ENCODE measurements at regions not wholly inside any gene's neighbourhood (a gene's known extent, or its start where the extent isn't known, plus 50 kb on each side); places are given as distances from the start of the nearest gene placed in this dataset.
A peak's percentile ranks its signal among the peaks of the same experiment; 100 is the strongest.
"Not testable (repeated sequence)": the region's sequence is repeated elsewhere in the genome, so short reads cannot be mapped to it uniquely, and the experiment has no call there.

DNA sequence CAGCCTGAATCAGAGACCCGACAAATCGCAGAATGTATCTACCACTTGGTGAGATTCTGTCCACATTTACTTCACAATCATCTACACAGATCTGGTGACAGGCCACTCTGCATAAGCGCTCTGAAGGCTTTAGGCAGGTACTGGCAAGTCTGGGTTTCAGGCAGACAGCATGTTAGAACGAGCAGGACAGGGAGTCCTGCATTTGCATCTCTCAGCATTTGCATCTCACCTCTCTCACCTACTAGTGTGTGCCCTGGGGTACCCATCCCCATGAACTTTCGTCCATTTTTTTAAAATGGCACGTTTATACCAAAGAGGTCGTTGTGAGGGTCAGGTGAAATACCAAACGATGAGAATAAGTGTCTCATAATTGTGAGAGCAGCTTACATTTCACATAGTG lies 108.2 kb downstream of the SPATA31A1 start:
- ATAC-seq; CTCF ChIA-PET; H3K4me1 Mint-ChIP-seq; H3K27me3 Mint-ChIP-seq; DNase-seq; H3K27ac Mint-ChIP-seq; H3K36me3 Mint-ChIP-seq; H3K9me3 Mint-ChIP-seq (ENCODE audit: low read depth): not testable (repeated sequence)
- H3K4me3 Mint-ChIP-seq, result peak overlapping the region; percentile 78

DNA sequence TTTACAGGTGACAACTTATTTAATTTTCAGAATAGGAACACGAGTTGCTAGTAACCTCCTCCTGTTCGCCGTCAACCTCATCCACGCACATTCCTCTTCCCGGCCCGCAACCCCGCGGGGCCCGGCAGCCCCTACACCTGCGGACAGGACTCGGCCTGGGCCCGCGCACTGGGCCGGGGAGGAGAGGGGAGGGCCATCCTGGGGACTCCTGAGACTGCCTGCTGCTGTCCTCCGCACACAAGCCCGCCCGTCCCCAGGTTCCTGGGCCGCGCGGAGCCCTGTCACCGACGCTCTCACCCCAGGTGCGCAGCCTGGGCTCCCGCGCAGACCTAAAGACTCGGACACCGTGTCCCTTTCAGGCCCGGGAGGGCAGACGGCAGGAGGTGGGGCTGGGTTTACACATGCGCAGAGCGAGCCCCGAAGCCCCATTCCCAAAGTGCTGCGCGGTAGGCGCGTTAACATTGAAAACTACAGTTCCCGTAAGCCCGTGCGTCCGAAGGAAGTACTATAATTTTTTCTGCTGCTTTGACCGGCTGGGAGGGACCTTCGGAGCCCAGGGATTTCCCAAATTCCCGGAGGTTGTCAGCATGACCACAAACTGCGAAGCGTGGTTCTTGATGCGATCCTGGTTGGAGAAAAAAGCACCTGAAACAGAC lies 108.8 kb downstream of the SPATA31A1 start:
- peak overlapping the region; percentile 80 for H3K27ac Mint-ChIP-seq
- H3K36me3 Mint-ChIP-seq, CTCF ChIA-PET: not testable (repeated sequence)

DNA sequence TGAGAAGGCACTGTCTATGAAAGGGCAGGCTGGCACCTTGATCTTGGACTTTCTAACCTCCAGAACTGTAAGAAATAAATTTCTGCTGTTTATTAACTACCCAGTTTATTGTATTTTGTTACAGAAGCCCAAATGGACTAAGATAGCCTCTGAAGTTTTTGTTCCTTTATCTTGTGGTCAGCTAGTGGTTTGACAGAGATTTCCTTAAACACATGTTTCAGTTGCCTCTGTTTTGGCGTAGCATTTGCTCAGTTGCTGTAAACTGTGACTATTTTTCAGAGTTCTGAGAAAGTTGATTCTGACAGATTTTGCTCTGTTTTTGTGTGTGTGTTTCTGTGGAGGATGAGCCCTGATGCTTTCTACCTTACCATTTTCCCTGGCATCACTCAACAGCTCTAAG lies 119.0 kb downstream of the SPATA31A1 start:
- DNase-seq, CTCF ChIA-PET, H3K4me3 Mint-ChIP-seq: not testable (repeated sequence)

More for the DNA sequence above, 108.8 kb downstream of the SPATA31A1 start:
- not testable (repeated sequence) for H3K4me1 Mint-ChIP-seq; H3K27me3 Mint-ChIP-seq; H3K9me3 Mint-ChIP-seq (ENCODE audit: low read depth)
- peak overlapping the region; percentile 78 for H3K4me3 Mint-ChIP-seq
- DNase-seq, result peak; percentile 85
- peak; percentile 100 for ATAC-seq

DNA sequence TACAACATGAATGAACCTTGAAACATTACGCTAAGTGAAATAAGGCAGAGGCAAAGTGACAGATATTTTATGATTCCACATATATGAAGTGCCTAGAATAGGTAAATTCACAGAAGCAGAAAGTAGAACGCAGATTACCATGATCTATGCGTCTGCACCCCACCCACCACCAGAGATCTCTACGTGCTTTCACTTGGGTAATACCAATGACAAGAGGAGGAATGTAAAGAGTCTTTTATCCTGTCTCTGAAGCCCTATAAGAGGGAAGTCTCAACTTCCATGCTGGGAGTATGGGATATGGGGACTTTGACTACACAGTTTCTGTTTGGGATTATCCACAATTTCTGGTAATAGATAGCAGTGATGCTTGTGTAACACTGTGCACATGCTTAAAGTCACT lies 127.6 kb downstream of the SPATA31A1 start:
- H3K4me1 Mint-ChIP-seq; H3K27me3 Mint-ChIP-seq; DNase-seq; H3K4me3 Mint-ChIP-seq; H3K36me3 Mint-ChIP-seq; CTCF ChIA-PET; ATAC-seq; H3K27ac Mint-ChIP-seq; H3K9me3 Mint-ChIP-seq (ENCODE audit: low read depth): not testable (repeated sequence)

More for the DNA sequence above, 119.0 kb downstream of the SPATA31A1 start:
- H3K27me3 Mint-ChIP-seq; H3K27ac Mint-ChIP-seq; ATAC-seq; H3K9me3 Mint-ChIP-seq (ENCODE audit: low read depth); H3K4me1 Mint-ChIP-seq; H3K36me3 Mint-ChIP-seq: not testable (repeated sequence)

DNA sequence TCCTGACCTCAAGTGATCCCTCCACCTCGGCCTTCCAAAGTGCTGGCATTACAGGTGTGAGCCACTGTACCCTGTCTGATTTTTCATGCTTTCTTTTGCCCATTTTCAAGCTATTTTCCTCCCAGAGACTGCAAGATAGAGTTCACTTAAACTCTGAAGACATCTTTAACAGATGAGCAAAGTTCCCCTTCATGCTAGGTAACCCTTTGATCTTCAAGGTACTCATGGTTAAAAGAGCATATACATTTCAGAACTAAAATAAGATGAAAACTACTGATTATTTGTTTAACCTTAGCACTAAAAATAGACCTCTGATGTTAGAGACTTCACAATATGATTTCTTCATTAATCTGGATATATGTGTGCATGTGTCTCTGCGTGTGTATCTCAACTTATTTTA lies 128.4 kb downstream of the SPATA31A1 start:
- H3K4me3 Mint-ChIP-seq; CTCF ChIA-PET; H3K27ac Mint-ChIP-seq; DNase-seq; H3K4me1 Mint-ChIP-seq; H3K36me3 Mint-ChIP-seq; H3K27me3 Mint-ChIP-seq; ATAC-seq; H3K9me3 Mint-ChIP-seq (ENCODE audit: low read depth): not testable (repeated sequence)

DNA sequence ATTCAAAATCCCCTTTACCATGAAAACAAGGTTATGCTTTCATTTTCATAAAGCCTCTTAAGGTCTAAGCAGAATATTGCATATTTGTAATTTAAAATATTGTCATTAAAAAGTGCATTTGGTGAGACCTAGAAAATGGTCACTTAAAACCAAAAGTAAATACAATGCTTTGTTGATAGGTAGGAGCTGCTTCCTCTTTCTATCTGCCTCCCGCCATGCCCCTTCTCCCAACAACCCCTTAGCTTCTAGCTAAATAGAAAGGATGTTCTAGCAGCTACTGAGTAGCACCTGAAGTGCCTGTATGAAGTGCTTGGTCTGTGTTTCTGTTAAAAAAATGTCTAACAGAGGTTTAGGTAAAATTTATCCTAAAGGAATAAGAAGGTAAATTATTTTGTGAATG lies 128.8 kb downstream of the SPATA31A1 start:
- H3K36me3 Mint-ChIP-seq; H3K27me3 Mint-ChIP-seq; H3K4me3 Mint-ChIP-seq; H3K4me1 Mint-ChIP-seq; H3K27ac Mint-ChIP-seq; ATAC-seq; H3K9me3 Mint-ChIP-seq (ENCODE audit: low read depth); CTCF ChIA-PET; DNase-seq: not testable (repeated sequence)

DNA sequence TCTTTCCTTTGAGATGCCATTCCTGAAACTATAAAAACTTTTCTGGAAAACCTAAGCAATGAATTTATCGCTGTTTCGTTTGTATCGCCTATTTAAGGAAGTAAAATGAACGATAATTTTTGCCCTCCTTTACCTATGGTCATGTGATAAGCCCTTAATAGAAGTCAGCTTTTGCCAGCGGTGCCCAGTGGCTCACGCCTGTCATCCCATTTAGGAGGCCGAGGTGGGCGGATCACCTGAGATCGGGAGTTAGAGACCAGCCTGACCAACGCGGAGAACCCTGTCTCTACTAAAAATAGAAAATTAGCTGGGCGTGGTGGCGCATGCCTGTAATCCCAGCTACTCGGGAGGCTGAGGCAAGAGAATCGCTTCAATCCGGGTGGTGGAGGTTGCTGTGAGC lies 132.0 kb downstream of the SPATA31A1 start:
- H3K4me3 Mint-ChIP-seq, H3K27me3 Mint-ChIP-seq: not testable (repeated sequence)

DNA sequence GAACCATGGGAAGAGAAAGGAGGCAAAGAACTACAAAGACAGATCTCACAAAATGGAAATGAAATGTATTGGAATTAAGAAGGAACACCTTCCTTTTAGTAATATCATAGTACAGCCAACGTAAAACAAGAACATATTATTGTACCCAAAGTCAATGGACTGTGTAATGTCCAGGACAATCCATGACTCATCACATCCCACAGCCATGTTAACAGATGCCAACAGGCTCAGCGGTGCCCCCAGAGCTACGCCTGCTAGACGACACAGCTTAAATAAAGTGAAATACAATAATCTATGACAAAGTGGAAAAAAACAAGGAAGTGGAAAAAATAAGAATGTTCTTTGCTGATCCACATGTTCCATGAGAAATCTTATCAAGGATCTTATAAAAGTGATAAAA lies 140.8 kb downstream of the SPATA31A1 start:
- H3K4me1 Mint-ChIP-seq; H3K4me3 Mint-ChIP-seq; H3K36me3 Mint-ChIP-seq; H3K9me3 Mint-ChIP-seq (ENCODE audit: low read depth); H3K27ac Mint-ChIP-seq; CTCF ChIA-PET; ATAC-seq; H3K27me3 Mint-ChIP-seq; DNase-seq: not testable (repeated sequence)

More for the DNA sequence above, 132.0 kb downstream of the SPATA31A1 start:
- ATAC-seq; H3K9me3 Mint-ChIP-seq (ENCODE audit: low read depth); H3K36me3 Mint-ChIP-seq; DNase-seq; H3K4me1 Mint-ChIP-seq; H3K27ac Mint-ChIP-seq; CTCF ChIA-PET: not testable (repeated sequence)

DNA sequence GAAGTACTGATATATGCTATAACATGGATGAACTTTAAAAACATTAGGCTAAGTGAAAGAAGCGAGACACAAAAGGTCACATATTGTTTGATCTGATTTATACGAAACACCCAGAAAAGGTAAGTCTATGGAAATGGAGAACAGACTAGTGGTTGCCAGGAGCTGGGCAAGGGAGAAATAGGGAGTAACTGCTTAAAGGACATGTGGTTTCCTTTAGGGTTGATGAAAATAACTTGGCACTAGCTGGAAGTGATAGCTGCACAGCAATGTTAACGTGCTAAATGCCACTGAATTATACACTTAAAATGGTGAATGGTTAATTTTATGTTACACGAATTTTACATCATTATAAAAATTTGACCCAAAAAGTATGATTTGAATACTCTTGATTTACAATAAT lies 147.7 kb downstream of the SPATA31A1 start:
- H3K4me1 Mint-ChIP-seq; H3K9me3 Mint-ChIP-seq (ENCODE audit: low read depth); H3K27me3 Mint-ChIP-seq; H3K4me3 Mint-ChIP-seq; DNase-seq; ATAC-seq; H3K27ac Mint-ChIP-seq; CTCF ChIA-PET; H3K36me3 Mint-ChIP-seq: not testable (repeated sequence)

DNA sequence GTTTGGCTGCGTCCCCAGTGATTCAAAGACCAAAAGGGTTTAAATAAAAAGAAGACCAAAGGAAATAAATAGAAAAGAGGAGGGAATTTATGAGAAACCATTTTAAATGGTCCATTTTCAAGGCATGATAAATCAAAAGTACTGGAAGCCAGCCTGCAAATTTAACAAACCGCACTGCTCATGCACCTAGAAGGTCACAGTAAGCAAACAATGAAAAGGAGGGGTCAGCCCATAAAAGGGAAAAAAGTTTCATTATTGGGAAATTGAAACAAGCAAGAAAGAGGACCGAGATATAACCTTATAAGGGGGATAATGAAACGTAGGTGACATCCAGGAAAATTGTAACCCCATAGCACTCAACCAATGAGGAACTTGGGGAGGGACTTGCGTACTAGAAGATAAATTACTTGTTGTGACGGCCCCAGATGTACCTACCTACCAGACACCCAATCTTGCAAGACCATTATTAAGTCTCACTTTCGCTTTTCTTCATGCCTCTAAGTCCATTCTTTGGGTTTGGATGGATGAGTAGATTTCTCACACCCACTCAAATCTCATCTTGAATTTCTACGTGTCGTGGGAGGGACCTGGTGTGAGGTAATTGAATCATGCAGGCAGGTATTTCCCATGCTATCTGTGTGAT lies 172.0 kb downstream of the SPATA31A1 start:
- CTCF ChIA-PET; H3K9me3 Mint-ChIP-seq (ENCODE audit: low read depth); ATAC-seq; H3K36me3 Mint-ChIP-seq; H3K27me3 Mint-ChIP-seq; DNase-seq; H3K4me3 Mint-ChIP-seq; H3K27ac Mint-ChIP-seq; H3K4me1 Mint-ChIP-seq: not testable (repeated sequence)

DNA sequence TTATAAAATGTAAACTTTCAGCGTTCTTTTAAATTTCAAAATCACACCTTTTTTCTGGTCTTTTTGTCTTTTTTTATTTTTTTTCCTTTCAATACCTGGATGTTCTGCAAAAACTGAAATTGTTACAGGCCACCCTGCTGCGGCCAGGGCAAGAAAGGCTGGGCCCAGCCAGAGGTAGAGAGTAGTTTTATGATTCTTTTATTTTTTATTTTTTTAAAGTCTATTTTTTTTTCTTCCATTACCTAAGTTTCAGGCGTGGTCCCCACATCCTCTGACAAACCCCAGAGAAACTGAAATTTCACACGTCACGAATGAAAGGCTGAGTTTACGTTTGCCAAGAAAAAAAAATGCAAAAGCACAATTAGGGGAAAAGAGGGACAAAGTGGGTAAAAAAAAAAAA lies 177.1 kb downstream of the SPATA31A1 start:
- ATAC-seq; H3K27ac Mint-ChIP-seq; DNase-seq; CTCF ChIA-PET; H3K4me1 Mint-ChIP-seq; H3K36me3 Mint-ChIP-seq; H3K9me3 Mint-ChIP-seq (ENCODE audit: low read depth); H3K4me3 Mint-ChIP-seq; H3K27me3 Mint-ChIP-seq: not testable (repeated sequence)

DNA sequence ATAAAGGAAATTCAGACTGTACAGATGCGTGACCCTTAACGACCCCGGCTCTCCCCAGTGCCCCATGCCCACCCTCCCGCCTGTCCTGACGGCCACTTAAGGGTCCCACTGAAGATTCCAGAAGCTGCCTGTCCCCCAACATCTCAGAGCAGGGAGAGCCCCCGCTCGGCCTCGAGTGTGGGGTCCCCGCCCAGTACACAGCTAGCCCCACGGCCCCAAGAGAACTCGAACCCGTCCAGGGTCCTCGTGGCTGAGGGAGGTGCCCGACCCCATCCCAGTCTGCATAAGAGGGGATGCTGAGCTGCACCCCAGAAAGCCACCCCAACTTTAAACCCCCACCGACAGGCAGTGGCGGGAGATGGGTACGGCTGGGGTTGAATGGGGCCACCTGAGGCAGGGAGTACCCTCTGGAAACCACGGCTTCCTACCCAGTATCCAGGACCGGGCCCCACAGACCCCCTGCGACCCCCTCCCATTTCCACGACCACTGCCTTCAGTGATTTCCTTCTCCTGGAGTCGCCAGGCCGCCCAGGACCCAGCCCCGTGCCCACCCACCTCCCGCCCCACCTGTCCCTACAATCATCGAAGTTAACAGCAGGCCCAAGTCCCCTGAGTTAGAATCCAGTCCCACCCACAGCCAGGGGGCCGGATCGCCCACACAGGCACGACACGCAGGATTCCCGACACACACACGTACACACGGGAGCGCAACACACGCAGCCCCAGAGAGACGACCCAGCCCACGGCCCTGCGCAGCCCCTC lies 177.7 kb downstream of the SPATA31A1 start:
- H3K4me3 Mint-ChIP-seq; H3K36me3 Mint-ChIP-seq; H3K27ac Mint-ChIP-seq; ATAC-seq; H3K4me1 Mint-ChIP-seq; DNase-seq; CTCF ChIA-PET; H3K27me3 Mint-ChIP-seq; H3K9me3 Mint-ChIP-seq (ENCODE audit: low read depth): not testable (repeated sequence)

DNA sequence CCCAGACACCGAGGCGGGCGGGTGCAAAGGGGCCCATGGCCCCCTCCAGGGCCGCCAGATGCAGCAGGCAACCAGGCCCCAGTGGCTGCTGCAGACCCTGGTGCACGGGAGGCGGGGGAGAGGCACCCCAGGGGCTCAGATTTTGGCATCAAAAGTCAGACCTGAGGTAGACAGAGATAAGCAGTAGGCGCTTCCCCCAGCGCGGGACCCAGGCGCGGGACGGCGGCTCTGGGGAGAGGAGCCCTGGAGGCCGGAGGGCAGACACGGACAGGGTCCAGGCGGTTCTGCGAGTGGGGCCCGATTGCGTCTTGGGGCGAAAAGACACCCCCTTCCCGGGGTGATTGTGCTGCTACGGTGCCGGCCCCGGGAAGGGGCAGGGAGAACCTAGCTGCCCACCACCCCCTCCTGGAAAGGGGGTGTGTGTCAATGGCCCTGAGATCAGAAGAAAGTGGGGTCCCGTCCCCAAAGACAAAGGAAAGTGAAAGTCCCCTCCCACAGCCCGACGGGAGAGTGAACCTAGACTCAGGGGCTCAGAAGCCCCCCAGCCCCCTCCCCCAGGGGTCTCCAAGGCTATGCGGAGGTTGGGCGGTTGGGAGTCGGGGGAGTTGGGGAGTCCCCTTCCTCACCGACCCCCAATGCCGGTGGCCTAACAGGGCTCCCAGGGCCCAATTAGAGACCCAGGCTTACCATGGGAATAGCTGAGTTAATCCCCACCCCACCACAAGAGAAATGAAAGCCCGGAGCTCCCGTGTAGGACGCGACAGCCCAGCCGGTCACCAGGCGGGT lies 178.5 kb downstream of the SPATA31A1 start:
- H3K27me3 Mint-ChIP-seq; H3K9me3 Mint-ChIP-seq (ENCODE audit: low read depth); H3K4me3 Mint-ChIP-seq; CTCF ChIA-PET; DNase-seq; H3K4me1 Mint-ChIP-seq; H3K36me3 Mint-ChIP-seq; H3K27ac Mint-ChIP-seq; ATAC-seq: not testable (repeated sequence)
